Type B pancreatic cell (in vitro differentiated cells): ENCODE measurements at regions not wholly inside any gene's neighbourhood (a gene's known extent, or its start where the extent isn't known, plus 50 kb on each side); places are given as distances from the start of the nearest gene placed in this dataset.

ENCODE experiments used
- DNase-seq: peaks from one replicate; pipeline ENCODE4 v3.0.0; 2021; ENCODE audit warnings: mixed read lengths; ENCODE audit not compliant: unreplicated experiment; ENCODE audit errors: extremely low spot score
- H3K27ac Mint-ChIP-seq: 2 replicates; pipeline ENCODE4 v1.8.0; 2021; ENCODE audit warnings: mild to moderate bottlenecking, mixed read lengths
- H3K27me3 Mint-ChIP-seq: 2 replicates; pipeline ENCODE4 v1.8.0; 2021; ENCODE audit warnings: mixed read lengths
- H3K36me3 Mint-ChIP-seq: 2 replicates; pipeline ENCODE4 v1.8.0; 2021; ENCODE audit warnings: mixed read lengths
- H3K4me1 Mint-ChIP-seq: one replicate; pipeline ENCODE4 v1.8.0; 2021; ENCODE audit warnings: mixed read lengths; ENCODE audit not compliant: unreplicated experiment
- H3K4me3 Mint-ChIP-seq: 2 replicates; pipeline ENCODE4 v1.8.0; 2021; ENCODE audit warnings: mild to moderate bottlenecking, mixed read lengths
- H3K9me3 Mint-ChIP-seq: 2 replicates; pipeline ENCODE4 v1.8.0; 2021; ENCODE audit warnings: mixed read lengths
- CTCF ChIP-seq: fragments of 200-600 bp; sonication (generic); conservative IDR thresholded peaks from 2 replicates; pipeline ENCODE4 v1.5.0; 2021; ENCODE audit warnings: antibody characterized with exemption, mild to moderate bottlenecking

GRCh38 chr7:156089222-156089621 lies 277.0 kb upstream of the SHH start:
- H3K4me1 Mint-ChIP-seq: no peaks in the 10 kb centered on the region
- H3K27me3 Mint-ChIP-seq: peaks cover 3% of the 10 kb centered on the region
- H3K4me3 Mint-ChIP-seq: no peak overlapping the region
- no peak overlapping the region for H3K27ac Mint-ChIP-seq
- DNase-seq: no peak
- no peaks in the 10 kb centered on the region for H3K9me3 Mint-ChIP-seq
- no peak for TF ChIP-seq CTCF
- no peaks in the 10 kb centered on the region for H3K36me3 Mint-ChIP-seq

- no peak for DNase-seq
- no peaks in the 10 kb centered on the region for H3K9me3 Mint-ChIP-seq
Observed at GRCh38 chr7:156088115-156088514, 275.9 kb upstream of the SHH start.

GRCh38 chr7:156082048-156083040 lies 270.1 kb upstream of the SHH start:
- Mint-ChIP-seq H3K36me3 (no peaks in the 10 kb centered on the region), H3K27ac (no peak overlapping the region), H3K4me3 (no peak overlapping the region), H3K27me3 (peaks cover 6% of the 10 kb centered on the region), H3K4me1 (peaks cover 11% of the 10 kb centered on the region), H3K9me3 (no peaks in the 10 kb centered on the region)
- TF ChIP-seq CTCF: no peak
- DNase-seq: no peak

More at GRCh38 chr7:156088115-156088514, 275.9 kb upstream of the SHH start:
- Mint-ChIP-seq H3K27me3 (peaks cover 3% of the 10 kb centered on the region), H3K36me3 (no peaks in the 10 kb centered on the region), H3K4me3 (no peak overlapping the region), H3K27ac (no peak overlapping the region), H3K4me1 (peaks cover under 1% of the 10 kb centered on the region)
- no peak for TF ChIP-seq CTCF

- H3K4me1 Mint-ChIP-seq: peaks cover 11% of the 10 kb centered on the region
- no peak overlapping the region for H3K27ac Mint-ChIP-seq
- H3K27me3 Mint-ChIP-seq: peaks cover 6% of the 10 kb centered on the region
- H3K9me3 Mint-ChIP-seq: no peaks in the 10 kb centered on the region
- no peak overlapping the region for H3K4me3 Mint-ChIP-seq
- TF ChIP-seq CTCF: no peak
- no peak for DNase-seq
- no peaks in the 10 kb centered on the region for H3K36me3 Mint-ChIP-seq
Observed at GRCh38 chr7:156080596-156080995, 268.3 kb upstream of the SHH start.

- peaks cover 6% of the 10 kb centered on the region for H3K27me3 Mint-ChIP-seq
- no peak for DNase-seq
- no peak overlapping the region for H3K4me3 Mint-ChIP-seq
- H3K9me3 Mint-ChIP-seq: no peaks in the 10 kb centered on the region
- H3K27ac Mint-ChIP-seq: no peak overlapping the region
- no peaks in the 10 kb centered on the region for H3K36me3 Mint-ChIP-seq
- no peak for TF ChIP-seq CTCF
- H3K4me1 Mint-ChIP-seq: peaks cover 11% of the 10 kb centered on the region
Observed at GRCh38 chr7:156080046-156080445, 267.8 kb upstream of the SHH start.
